ENCODE measurements at regions not wholly inside any gene's neighbourhood (a gene's known extent, or its start where the extent isn't known, plus 50 kb on each side); places are given as distances from the start of the nearest gene placed in this dataset.
"Not testable (repeated sequence)": the region's sequence is repeated elsewhere in the genome, so short reads cannot be mapped to it uniquely, and the experiment has no call there.

- not testable (repeated sequence) for TF ChIP-seq CTCF (IDR thresholded peaks at IDR 0.05; ENCODE audit: poor library complexity); EZH2 (IDR thresholded peaks at IDR 0.05; ENCODE audit: borderline replicate concordance)
Measured at GRCh38 chr2:192488158-192488557, 293.4 kb upstream of the TMEFF2 start.

Data from hepatocyte (in vitro differentiated cells).